Astrocyte (in vitro differentiated cells and primary cell): ENCODE measurements at regions not wholly inside any gene's neighbourhood (a gene's known extent, or its start where the extent isn't known, plus 50 kb on each side); places are given as distances from the start of the nearest gene placed in this dataset.

Experiments used
- EZH2 ChIP-seq: IDR thresholded peaks from 2 replicates; pipeline ENCODE4 v1.6.1; 2012; ENCODE audit warnings: mild to moderate bottlenecking, low read length, inconsistent platforms; ENCODE audit not compliant: insufficient read depth
- TF ChIP-seq, protein P1 (sequence below): IDR thresholded peaks from 2 replicates; pipeline ENCODE4 v1.5.1; 2011; ENCODE audit warnings: low read depth, mild to moderate bottlenecking, inconsistent platforms, low read length, moderate library complexity; ENCODE audit not compliant: insufficient read depth

DNA sequence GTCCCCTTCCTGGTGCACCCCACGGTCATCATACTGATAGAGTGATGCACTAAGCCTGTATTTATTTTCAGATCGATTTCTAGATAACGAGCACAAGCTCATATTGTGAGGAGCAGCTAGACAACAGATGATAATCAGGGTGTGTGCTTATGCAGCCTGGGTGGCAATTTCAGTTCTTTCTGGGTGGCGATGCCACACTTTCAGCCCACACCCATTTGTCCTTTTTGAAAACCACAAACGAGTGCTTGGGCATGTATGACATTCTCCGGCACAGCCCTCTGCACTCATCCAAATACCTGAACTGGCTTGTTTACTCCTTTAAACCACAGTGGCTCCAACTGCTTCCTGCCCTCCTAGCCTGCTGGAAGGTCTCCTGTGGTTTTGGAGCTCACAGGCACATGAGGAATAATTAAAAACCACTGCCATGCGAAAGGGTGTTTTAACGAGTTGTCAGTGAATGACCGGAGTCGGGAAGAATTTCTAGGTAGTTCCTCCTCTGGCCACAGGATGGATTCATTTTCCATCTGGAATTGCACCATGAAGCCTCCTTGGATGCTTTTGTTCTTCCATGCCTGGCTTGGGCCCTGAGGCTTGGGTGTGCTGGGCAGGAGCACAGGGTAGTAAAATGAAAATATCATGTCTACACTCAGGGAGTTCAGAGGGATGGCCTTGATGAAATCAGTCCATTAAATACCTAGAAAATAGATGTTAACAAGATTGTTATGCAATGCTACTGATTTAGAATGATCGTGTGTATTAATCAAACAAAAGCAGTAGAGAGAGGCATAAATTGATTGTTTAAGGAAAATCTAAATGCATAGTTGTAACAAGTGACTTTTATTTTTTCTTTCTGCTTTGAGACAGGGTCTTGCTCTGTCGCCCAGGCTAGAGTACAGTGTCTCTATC lies 52.4 kb upstream of the ITGB1 start:
- TF ChIP-seq, protein P1, sequence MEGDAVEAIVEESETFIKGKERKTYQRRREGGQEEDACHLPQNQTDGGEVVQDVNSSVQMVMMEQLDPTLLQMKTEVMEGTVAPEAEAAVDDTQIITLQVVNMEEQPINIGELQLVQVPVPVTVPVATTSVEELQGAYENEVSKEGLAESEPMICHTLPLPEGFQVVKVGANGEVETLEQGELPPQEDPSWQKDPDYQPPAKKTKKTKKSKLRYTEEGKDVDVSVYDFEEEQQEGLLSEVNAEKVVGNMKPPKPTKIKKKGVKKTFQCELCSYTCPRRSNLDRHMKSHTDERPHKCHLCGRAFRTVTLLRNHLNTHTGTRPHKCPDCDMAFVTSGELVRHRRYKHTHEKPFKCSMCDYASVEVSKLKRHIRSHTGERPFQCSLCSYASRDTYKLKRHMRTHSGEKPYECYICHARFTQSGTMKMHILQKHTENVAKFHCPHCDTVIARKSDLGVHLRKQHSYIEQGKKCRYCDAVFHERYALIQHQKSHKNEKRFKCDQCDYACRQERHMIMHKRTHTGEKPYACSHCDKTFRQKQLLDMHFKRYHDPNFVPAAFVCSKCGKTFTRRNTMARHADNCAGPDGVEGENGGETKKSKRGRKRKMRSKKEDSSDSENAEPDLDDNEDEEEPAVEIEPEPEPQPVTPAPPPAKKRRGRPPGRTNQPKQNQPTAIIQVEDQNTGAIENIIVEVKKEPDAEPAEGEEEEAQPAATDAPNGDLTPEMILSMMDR: peak; percentile 55
- TF ChIP-seq EZH2: no peak
